ENCODE measurements at regions not wholly inside any gene's neighbourhood (a gene's known extent, or its start where the extent isn't known, plus 50 kb on each side); places are given as distances from the start of the nearest gene placed in this dataset.

- Histone ChIP-seq H3K27ac (ENCODE audit: low read depth, low read length) (no peak overlapping the region), H4K20me1 (ENCODE audit: insufficient read depth) (no peaks in the 10 kb centered on the region), H3K27me3 (ENCODE audit: insufficient read depth, low read length) (no peaks in the 10 kb centered on the region), H3K9me2 (ENCODE audit: insufficient read depth) (no peaks in the 10 kb centered on the region), H3K4me1 (ENCODE audit: control insufficient read depth in 1 of 2, insufficient read depth in 2 of 2, low read length in 2 of 2) (peaks cover 5 to 13% of the 10 kb centered on the region in 2 experiments; a peak in 3 of 4 replicates), H3K9me3 (ENCODE audit: control insufficient read depth in 1 of 2, insufficient read depth in 1 of 2, low read depth in 1 of 2, low read length in 2 of 2) (no peaks in the 10 kb centered on the region), H3K9ac (ENCODE audit: low read length) (no peak overlapping the region), H3K4me2 (ENCODE audit: low read length) (no peak overlapping the region), H3K36me3 (ENCODE audit: control insufficient read depth in 1 of 2, insufficient read depth in 2 of 2, low read length in 2 of 2) (no peaks in the 10 kb centered on the region), H3K79me2 (ENCODE audit: insufficient read depth, low read length) (no peaks in the 10 kb centered on the region), H2AFZ (ENCODE audit: low read depth, low read length, poor library complexity, severe bottlenecking) (no peak overlapping the region), H3K4me3 (replicated peaks in 1 of 2; ENCODE audit: low read depth in 1 of 2, low read length in 2 of 2) (no peak overlapping the region)
- POLR2A ChIA-PET, result no interaction called here
- CTCF ChIA-PET, result no interaction called here
- ATAC-seq (no peak), DNase-seq (ENCODE audit: low read depth, low spot score) (no peak)
- no TSS peak for BruUV-seq (replicated peaks)
- intact Hi-C loops (cut with micrococcal nuclease), result loop anchor here (5.0 kb wide), 1 partner anchor 1105 kb away; no protein-coding TSS in a partner anchor
- RAD21 ChIA-PET (ENCODE audit: low non-redundant PET in 1 of 2, low total read pairs in 2 of 2, uncharacterized antibody in 2 of 2, unreplicated experiment in 2 of 2), result no interaction called here
- TF ChIP-seq CBX3 (IDR thresholded peaks at IDR 0.05; ENCODE audit: low read depth), result no peak
Observed at GRCh38 chr5:43772458-43772763, 169.4 kb downstream of the NNT start.

- DNase-seq (ENCODE audit: low read depth, low spot score), result no peak
- Histone ChIP-seq H3K27me3 (ENCODE audit: insufficient read depth, low read length) (no peaks in the 10 kb centered on the region), H3K79me2 (ENCODE audit: insufficient read depth, low read length) (no peaks in the 10 kb centered on the region), H3K36me3 (ENCODE audit: control insufficient read depth in 1 of 2, insufficient read depth in 2 of 2, low read length in 2 of 2) (no peaks in the 10 kb centered on the region), H3K9me3 (ENCODE audit: control insufficient read depth in 1 of 2, insufficient read depth in 1 of 2, low read depth in 1 of 2, low read length in 2 of 2) (no peaks in the 10 kb centered on the region), H3K4me2 (ENCODE audit: low read length) (no peak overlapping the region), H3K9me2 (ENCODE audit: insufficient read depth) (no peaks in the 10 kb centered on the region), H4K20me1 (ENCODE audit: insufficient read depth) (no peaks in the 10 kb centered on the region), H3K4me3 (replicated peaks in 1 of 2; ENCODE audit: low read depth in 1 of 2, low read length in 2 of 2) (no peak overlapping the region), H3K4me1 (ENCODE audit: control insufficient read depth in 1 of 2, insufficient read depth in 2 of 2, low read length in 2 of 2) (peaks cover 5 to 13% of the 10 kb centered on the region in 2 experiments; a peak in 3 of 4 replicates), H2AFZ (ENCODE audit: low read depth, low read length, poor library complexity, severe bottlenecking) (no peak overlapping the region), H3K9ac (ENCODE audit: low read length) (no peak overlapping the region), H3K27ac (ENCODE audit: low read depth, low read length) (no peak overlapping the region)
- no TSS peak for BruUV-seq (replicated peaks)
- no peak for TF ChIP-seq YY1 (IDR thresholded peaks at IDR 0.05; ENCODE audit: extremely low read depth, insufficient replicate concordance, low read depth, low read length)
- no peak for TF ChIP-seq ELF1 (IDR thresholded peaks at IDR 0.05; ENCODE audit: borderline replicate concordance, low read depth)
- TF ChIP-seq RAD21 (IDR thresholded peaks at IDR 0.05; ENCODE audit: low read depth), result no peak
- no peak for TF ChIP-seq EGR1 (IDR thresholded peaks at IDR 0.05; ENCODE audit: low read depth)
- TF ChIP-seq TCF7L2 (IDR thresholded peaks at IDR 0.05; ENCODE audit: borderline replicate concordance, extremely low read depth, insufficient read depth, insufficient read length), result no peak
- no peak for TF ChIP-seq ZFX (IDR thresholded peaks at IDR 0.05)
- ChIA-PET CTCF (no interaction called here), RAD21 (ENCODE audit: low non-redundant PET in 1 of 2, low total read pairs in 2 of 2, uncharacterized antibody in 2 of 2, unreplicated experiment in 2 of 2) (no interaction called here), POLR2A (no interaction called here)
- no peak for ATAC-seq
- intact Hi-C loops (cut with micrococcal nuclease), result loop anchor here (5.0 kb wide), 1 partner anchor 1106 kb away; no protein-coding TSS in a partner anchor
Observed at GRCh38 chr5:43771611-43772031, 168.6 kb downstream of the NNT start.
